ENCODE measurements at regions not wholly inside any gene's neighbourhood (a gene's known extent, or its start where the extent isn't known, plus 50 kb on each side); places are given as distances from the start of the nearest gene placed in this dataset.

- H3K4me1 Mint-ChIP-seq = no peaks in the 10 kb centered on the region
- no peak for TF ChIP-seq CTCF (IDR thresholded peaks at IDR 0.05)
- H3K4me3 Mint-ChIP-seq = no peak overlapping the region
- H3K27me3 Mint-ChIP-seq (ENCODE audit: low read depth, poor library complexity) = peaks cover 14% of the 10 kb centered on the region
- DNase-seq = no peak
- no peaks in the 10 kb centered on the region for H3K36me3 Mint-ChIP-seq (ENCODE audit: low read depth)
- no peak overlapping the region for H3K27ac Mint-ChIP-seq
- H3K9me3 Mint-ChIP-seq = no peaks in the 10 kb centered on the region
Observed at GRCh38 chr3:157650699-157651098, 147.5 kb upstream of the VEPH1 start.

- no peak overlapping the region for H3K27ac Mint-ChIP-seq
- no peaks in the 10 kb centered on the region for H3K36me3 Mint-ChIP-seq (ENCODE audit: low read depth)
- no peaks in the 10 kb centered on the region for H3K9me3 Mint-ChIP-seq
- peaks cover 11% of the 10 kb centered on the region for H3K27me3 Mint-ChIP-seq (ENCODE audit: low read depth, poor library complexity)
- no peaks in the 10 kb centered on the region for H3K4me1 Mint-ChIP-seq
- H3K4me3 Mint-ChIP-seq = no peak overlapping the region
- DNase-seq = no peak
- no peak for TF ChIP-seq CTCF (IDR thresholded peaks at IDR 0.05)
Observed at GRCh38 chr3:157650172-157650571, 147.0 kb upstream of the VEPH1 start.

- H3K27ac Mint-ChIP-seq = no peak overlapping the region
- H3K4me1 Mint-ChIP-seq = no peaks in the 10 kb centered on the region
- no peak for TF ChIP-seq CTCF (IDR thresholded peaks at IDR 0.05)
- H3K27me3 Mint-ChIP-seq (ENCODE audit: low read depth, poor library complexity) = peaks cover 11% of the 10 kb centered on the region
- no peak for DNase-seq
- H3K9me3 Mint-ChIP-seq = no peaks in the 10 kb centered on the region
- no peaks in the 10 kb centered on the region for H3K36me3 Mint-ChIP-seq (ENCODE audit: low read depth)
- H3K4me3 Mint-ChIP-seq = no peak overlapping the region
Observed at GRCh38 chr3:157649511-157649910, 146.3 kb upstream of the VEPH1 start.

GRCh38 chr3:157647820-157648219 is 144.6 kb upstream of the VEPH1 start:
- Mint-ChIP-seq H3K27me3 (ENCODE audit: low read depth, poor library complexity) (peaks cover 17% of the 10 kb centered on the region), H3K4me3 (no peak overlapping the region), H3K9me3 (no peaks in the 10 kb centered on the region), H3K27ac (no peak overlapping the region), H3K36me3 (ENCODE audit: low read depth) (no peaks in the 10 kb centered on the region), H3K4me1 (no peaks in the 10 kb centered on the region)
- no peak for DNase-seq
- TF ChIP-seq CTCF (IDR thresholded peaks at IDR 0.05) = no peak

GRCh38 chr3:157639756-157640426 is 136.7 kb upstream of the VEPH1 start:
- H3K4me3 Mint-ChIP-seq = no peak overlapping the region
- no peak overlapping the region for H3K27ac Mint-ChIP-seq
- no peaks in the 10 kb centered on the region for H3K36me3 Mint-ChIP-seq (ENCODE audit: low read depth)
- H3K9me3 Mint-ChIP-seq = peaks cover 30% of the 10 kb centered on the region
- TF ChIP-seq CTCF (IDR thresholded peaks at IDR 0.05) = no peak
- no peaks in the 10 kb centered on the region for H3K4me1 Mint-ChIP-seq
- no peak for DNase-seq
- peaks cover 22% of the 10 kb centered on the region for H3K27me3 Mint-ChIP-seq (ENCODE audit: low read depth, poor library complexity)

- DNase-seq = no peak
- Mint-ChIP-seq H3K4me1 (peaks cover 2% of the 10 kb centered on the region), H3K36me3 (ENCODE audit: low read depth) (no peaks in the 10 kb centered on the region), H3K4me3 (no peak overlapping the region), H3K27ac (no peak overlapping the region), H3K27me3 (ENCODE audit: low read depth, poor library complexity) (peaks cover 16% of the 10 kb centered on the region), H3K9me3 (peaks cover 30% of the 10 kb centered on the region)
- no peak for TF ChIP-seq CTCF (IDR thresholded peaks at IDR 0.05)
Observed at GRCh38 chr3:157637866-157638265, 134.7 kb upstream of the VEPH1 start.

Measured in nephron progenitor cell (in vitro differentiated cells).